ENCODE measurements at regions not wholly inside any gene's neighbourhood (a gene's known extent, or its start where the extent isn't known, plus 50 kb on each side); places are given as distances from the start of the nearest gene placed in this dataset.
A peak's percentile ranks its signal among the peaks of the same experiment; 100 is the strongest.

GRCh38 chr4:123597586-123597985, 201.0 kb downstream of the SPRY1 start:
- TF ChIP-seq, protein P1, sequence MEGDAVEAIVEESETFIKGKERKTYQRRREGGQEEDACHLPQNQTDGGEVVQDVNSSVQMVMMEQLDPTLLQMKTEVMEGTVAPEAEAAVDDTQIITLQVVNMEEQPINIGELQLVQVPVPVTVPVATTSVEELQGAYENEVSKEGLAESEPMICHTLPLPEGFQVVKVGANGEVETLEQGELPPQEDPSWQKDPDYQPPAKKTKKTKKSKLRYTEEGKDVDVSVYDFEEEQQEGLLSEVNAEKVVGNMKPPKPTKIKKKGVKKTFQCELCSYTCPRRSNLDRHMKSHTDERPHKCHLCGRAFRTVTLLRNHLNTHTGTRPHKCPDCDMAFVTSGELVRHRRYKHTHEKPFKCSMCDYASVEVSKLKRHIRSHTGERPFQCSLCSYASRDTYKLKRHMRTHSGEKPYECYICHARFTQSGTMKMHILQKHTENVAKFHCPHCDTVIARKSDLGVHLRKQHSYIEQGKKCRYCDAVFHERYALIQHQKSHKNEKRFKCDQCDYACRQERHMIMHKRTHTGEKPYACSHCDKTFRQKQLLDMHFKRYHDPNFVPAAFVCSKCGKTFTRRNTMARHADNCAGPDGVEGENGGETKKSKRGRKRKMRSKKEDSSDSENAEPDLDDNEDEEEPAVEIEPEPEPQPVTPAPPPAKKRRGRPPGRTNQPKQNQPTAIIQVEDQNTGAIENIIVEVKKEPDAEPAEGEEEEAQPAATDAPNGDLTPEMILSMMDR (IDR thresholded peaks at IDR 0.05; ENCODE audit: insufficient read depth, low read length, missing control alignments), result no peak
- ChIA-PET CTCF (interaction anchor here (1.2 kb wide), 1 partner anchor 20 kb away, joined by 3 read pairs; no protein-coding TSS in a partner anchor), POLR2A (no interaction called here)
- DNase-seq (ENCODE audit: low read depth, low spot score), result peak; percentile 40
- H3K4me3 ChIP-seq (ENCODE audit: low read depth, low read length), result no peak overlapping the region

- ChIA-PET CTCF (interaction anchor here (1.2 kb wide), 1 partner anchor 20 kb away, joined by 3 read pairs; no protein-coding TSS in a partner anchor), POLR2A (no interaction called here)
Observed at GRCh38 chr4:123598331-123598730, 201.7 kb downstream of the SPRY1 start.

DNA sequence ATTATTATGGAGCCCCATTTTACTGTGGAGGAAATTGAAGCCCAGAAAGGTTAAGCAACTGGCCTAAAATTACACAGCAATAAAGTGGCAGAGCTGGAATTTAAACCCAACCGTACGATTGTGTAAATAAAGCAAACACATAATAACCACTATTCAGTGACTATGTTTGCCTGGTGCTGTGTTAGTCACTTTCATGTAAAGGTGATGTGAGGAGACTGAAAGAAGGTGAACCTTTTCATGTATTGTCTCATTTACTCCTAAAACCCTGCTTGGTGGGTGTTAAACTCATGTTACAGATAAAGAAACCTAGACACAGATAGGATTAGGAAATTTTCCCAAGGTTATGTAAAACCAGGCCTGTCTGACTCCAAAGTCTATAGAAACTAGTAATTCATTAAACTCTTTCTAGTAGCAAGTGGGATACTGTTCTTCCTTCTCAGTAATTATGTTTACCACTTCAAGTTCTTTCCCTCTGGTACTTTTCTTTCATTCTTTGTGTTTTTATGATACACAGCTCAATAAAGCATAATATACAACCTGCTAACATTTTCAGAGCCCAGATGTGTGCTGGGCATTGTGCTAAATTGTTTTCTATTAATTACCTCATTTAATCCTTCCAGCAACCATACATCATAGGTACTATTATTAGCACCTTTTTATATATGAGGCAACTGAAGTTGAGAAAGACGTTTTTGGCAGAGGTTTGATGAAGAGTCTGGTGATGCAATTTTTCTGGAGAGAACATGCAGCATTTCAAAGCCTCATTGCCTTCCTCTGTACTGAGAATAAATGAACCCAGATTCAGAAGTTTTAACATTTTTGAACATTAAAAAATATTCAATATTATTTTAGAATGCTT, 202.7 kb downstream of the SPRY1 start:
- no peak overlapping the region for H3K4me3 ChIP-seq (ENCODE audit: low read depth, low read length)
- DNase-seq (ENCODE audit: low read depth, low spot score), result no peak
- ChIA-PET POLR2A (no interaction called here), CTCF (interaction anchor here (0.7 kb wide), 1 partner anchor 470 kb away, joined by 3 read pairs; no protein-coding TSS in a partner anchor)
- TF ChIP-seq, protein P1 (IDR thresholded peaks at IDR 0.05; ENCODE audit: insufficient read depth, low read length, missing control alignments), result no peak

More at GRCh38 chr4:123598331-123598730, 201.7 kb downstream of the SPRY1 start:
- TF ChIP-seq, protein P1 (IDR thresholded peaks at IDR 0.05; ENCODE audit: insufficient read depth, low read length, missing control alignments), result no peak
- H3K4me3 ChIP-seq (ENCODE audit: low read depth, low read length), result no peak overlapping the region
- no peak for DNase-seq (ENCODE audit: low read depth, low spot score)

DNA sequence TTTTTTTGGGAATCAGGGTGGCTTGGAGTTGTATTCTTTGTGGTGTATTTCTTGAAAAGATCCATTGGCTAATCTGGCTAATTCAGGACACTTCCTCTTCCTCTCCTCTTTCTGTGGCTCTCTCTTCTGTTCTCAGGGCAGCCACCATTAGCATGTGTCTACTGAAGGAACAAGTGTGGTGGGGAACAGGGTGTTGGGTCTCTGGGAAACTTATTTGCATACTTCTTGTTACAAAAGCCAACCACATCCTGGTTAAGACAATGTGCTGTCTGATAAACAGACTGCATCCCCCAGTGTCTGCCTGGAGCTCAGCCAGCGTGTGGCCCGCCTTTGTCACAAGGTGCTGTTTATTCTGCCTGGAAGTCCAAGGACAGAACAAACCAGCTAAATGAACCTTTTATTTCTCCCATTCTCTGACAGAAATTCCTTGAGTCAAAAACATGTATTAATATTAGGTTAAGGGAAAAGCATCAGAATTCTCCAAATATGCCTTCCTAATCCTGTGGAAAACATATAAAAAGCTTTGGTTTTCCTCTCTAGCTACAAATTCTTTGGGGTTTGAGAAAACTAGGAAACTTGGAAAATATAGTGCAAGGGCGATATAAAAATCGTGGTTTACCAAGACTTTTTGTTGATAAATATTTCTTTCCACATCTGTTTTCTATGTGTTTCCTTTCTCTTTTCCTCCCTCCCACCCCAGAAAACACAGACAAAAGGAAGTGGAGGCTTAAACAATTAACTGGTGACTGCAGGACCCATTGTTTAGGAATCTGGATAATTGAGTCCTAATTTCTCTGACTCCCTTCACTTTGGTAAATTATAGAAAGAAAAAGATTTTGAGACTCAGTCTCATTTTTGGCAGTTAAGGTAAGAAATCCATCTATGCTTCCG, 203.6 kb downstream of the SPRY1 start:
- TF ChIP-seq, protein P1 (IDR thresholded peaks at IDR 0.05; ENCODE audit: insufficient read depth, low read length, missing control alignments), result no peak
- ChIA-PET CTCF (interaction anchor here (1.0 kb wide), 1 partner anchor 21 kb away, joined by 4 read pairs; no protein-coding TSS in a partner anchor), POLR2A (no interaction called here)
- no peak for DNase-seq (ENCODE audit: low read depth, low spot score)
- H3K4me3 ChIP-seq (ENCODE audit: low read depth, low read length), result no peak overlapping the region

- no peak for DNase-seq (ENCODE audit: low read depth, low spot score)
- H3K4me3 ChIP-seq (ENCODE audit: low read depth, low read length), result no peak overlapping the region
- CTCF ChIA-PET, result no interaction called here
- TF ChIP-seq, protein P1 (IDR thresholded peaks at IDR 0.05; ENCODE audit: insufficient read depth, low read length, missing control alignments), result no peak
- POLR2A ChIA-PET, result no interaction called here
Observed at GRCh38 chr4:123600987-123601904, 204.7 kb downstream of the SPRY1 start.
